ENCODE measurements at regions not wholly inside any gene's neighbourhood (a gene's known extent, or its start where the extent isn't known, plus 50 kb on each side); places are given as distances from the start of the nearest gene placed in this dataset.

- Histone ChIP-seq H3K4me2 (ENCODE audit: insufficient read depth, low read length) (no peak overlapping the region), H3K4me3 (ENCODE audit: low read depth in 1 of 2, low read length in 2 of 2) (no peak overlapping the region), H3K27me3 (ENCODE audit: insufficient read depth, low read length, poor library complexity) (no peaks in the 10 kb centered on the region), H3K9ac (ENCODE audit: low read depth, low read length) (no peak overlapping the region), H3K27ac (ENCODE audit: low read length) (no peak overlapping the region), H3K4me1 (ENCODE audit: insufficient read depth, low read length) (no peaks in the 10 kb centered on the region), H3K79me2 (ENCODE audit: insufficient read depth, low read length) (no peaks in the 10 kb centered on the region), H2AFZ (ENCODE audit: low read depth, low read length) (no peak overlapping the region), H3K9me3 (ENCODE audit: insufficient read depth, low read length, severe bottlenecking) (no peaks in the 10 kb centered on the region), H3K36me3 (ENCODE audit: insufficient read depth, low read length) (no peaks in the 10 kb centered on the region), H4K20me1 (ENCODE audit: insufficient read depth, low read length) (no peaks in the 10 kb centered on the region)
- DNase-seq: no peak
- TF ChIP-seq CTCF (IDR thresholded peaks at IDR 0.05; ENCODE audit: borderline replicate concordance, extremely low read depth, low read length, poor library complexity, severe bottlenecking) (no peak), EZH2 (IDR thresholded peaks at IDR 0.05; ENCODE audit: borderline replicate concordance, low read depth, low read length, severe bottlenecking) (no peak)
- peak; percentile 66; the same call in 2 of the 3 replicates for ATAC-seq (ENCODE audit: insufficient read depth, low read depth)
Observed at GRCh38 chr10:43013065-43013464, 63.8 kb upstream of the RET start.

GRCh38 chr10:43024524-43024923 lies 52.3 kb upstream of the RET start:
- DNase-seq: no peak
- Histone ChIP-seq H3K79me2 (ENCODE audit: insufficient read depth, low read length) (no peaks in the 10 kb centered on the region), H3K27ac (ENCODE audit: low read length) (no peak overlapping the region), H3K4me2 (ENCODE audit: insufficient read depth, low read length) (no peak overlapping the region), H3K4me3 (ENCODE audit: low read depth in 1 of 2, low read length in 2 of 2) (no peak overlapping the region), H3K9me3 (ENCODE audit: insufficient read depth, low read length, severe bottlenecking) (no peaks in the 10 kb centered on the region), H3K4me1 (ENCODE audit: insufficient read depth, low read length) (no peaks in the 10 kb centered on the region), H4K20me1 (ENCODE audit: insufficient read depth, low read length) (no peaks in the 10 kb centered on the region), H3K27me3 (ENCODE audit: insufficient read depth, low read length, poor library complexity) (no peaks in the 10 kb centered on the region), H3K9ac (ENCODE audit: low read depth, low read length) (no peak overlapping the region), H2AFZ (ENCODE audit: low read depth, low read length) (no peak overlapping the region), H3K36me3 (ENCODE audit: insufficient read depth, low read length) (no peaks in the 10 kb centered on the region)
- TF ChIP-seq EZH2 (IDR thresholded peaks at IDR 0.05; ENCODE audit: borderline replicate concordance, low read depth, low read length, severe bottlenecking) (no peak), CTCF (IDR thresholded peaks at IDR 0.05; ENCODE audit: borderline replicate concordance, extremely low read depth, low read length, poor library complexity, severe bottlenecking) (no peak)
- ATAC-seq (ENCODE audit: insufficient read depth, low read depth): no peak

- no peaks in the 10 kb centered on the region for H4K20me1 ChIP-seq (ENCODE audit: insufficient read depth, low read length)
- H3K27me3 ChIP-seq (ENCODE audit: insufficient read depth, low read length, poor library complexity): no peaks in the 10 kb centered on the region
- TF ChIP-seq CTCF (IDR thresholded peaks at IDR 0.05; ENCODE audit: borderline replicate concordance, extremely low read depth, low read length, poor library complexity, severe bottlenecking): no peak
- TF ChIP-seq EZH2 (IDR thresholded peaks at IDR 0.05; ENCODE audit: borderline replicate concordance, low read depth, low read length, severe bottlenecking): no peak
- no peaks in the 10 kb centered on the region for H3K9me3 ChIP-seq (ENCODE audit: insufficient read depth, low read length, severe bottlenecking)
- H3K4me3 ChIP-seq (ENCODE audit: low read depth in 1 of 2, low read length in 2 of 2): no peak overlapping the region
- H3K79me2 ChIP-seq (ENCODE audit: insufficient read depth, low read length): no peaks in the 10 kb centered on the region
- H3K9ac ChIP-seq (ENCODE audit: low read depth, low read length): no peak overlapping the region
- no peak overlapping the region for H2AFZ ChIP-seq (ENCODE audit: low read depth, low read length)
- no peaks in the 10 kb centered on the region for H3K36me3 ChIP-seq (ENCODE audit: insufficient read depth, low read length)
- ATAC-seq (ENCODE audit: insufficient read depth, low read depth) (no peak), DNase-seq (no peak)
- H3K4me2 ChIP-seq (ENCODE audit: insufficient read depth, low read length): no peak overlapping the region
- no peak overlapping the region for H3K27ac ChIP-seq (ENCODE audit: low read length)
- H3K4me1 ChIP-seq (ENCODE audit: insufficient read depth, low read length): no peaks in the 10 kb centered on the region
Observed at GRCh38 chr10:43024942-43025700, 51.7 kb upstream of the RET start.

Data from DND-41 (cell line).